Muscle of leg (tissue), 3 donors: ENCODE measurements at regions not wholly inside any gene's neighbourhood (a gene's known extent, or its start where the extent isn't known, plus 50 kb on each side); places are given as distances from the start of the nearest gene placed in this dataset.

Source experiments
- DNase-seq: peaks from one replicate; pipeline ENCODE4 v3.0.0; 2013
- H3K27ac ChIP-seq: one replicate; pipeline ENCODE4 v1.5.1; 2013; ENCODE audit warnings: mild to moderate bottlenecking, low read length, control low read depth
- H3K27me3 ChIP-seq: one replicate; pipeline ENCODE4 v1.6.1; 2013; ENCODE audit warnings: low read length; ENCODE audit not compliant: control insufficient read depth, insufficient read depth
- H3K36me3 ChIP-seq: one replicate; pipeline ENCODE4 v1.6.1; 2013; ENCODE audit warnings: low read length; ENCODE audit not compliant: control insufficient read depth, insufficient read depth
- H3K4me1 ChIP-seq: one replicate; pipeline ENCODE4 v1.6.1; 2013; ENCODE audit warnings: low read length; ENCODE audit not compliant: control insufficient read depth, insufficient read depth
- H3K4me3 ChIP-seq: one replicate; pipeline ENCODE4 v1.5.1; 2013; ENCODE audit warnings: low read length, control low read depth
- H3K9me3 ChIP-seq: replicated peaks from 2 replicates; pipeline ENCODE4 v1.6.1; 2013; ENCODE audit warnings: low read depth, low read length; ENCODE audit not compliant: control insufficient read depth
- WGBS: methylation state at CpG from one replicate; pipeline ENCODE4 v1.1.5; 2013; ENCODE audit warnings: missing lambda C conversion rate; ENCODE audit not compliant: insufficient coverage; 5-methylcytosine and 5-hydroxymethylcytosine counted together

- no peaks in the 10 kb centered on the region for H3K4me1 ChIP-seq
- peaks cover 3% of the 10 kb centered on the region for H3K9me3 ChIP-seq
- no peaks in the 10 kb centered on the region for H3K36me3 ChIP-seq
- H3K4me3 ChIP-seq = no peak overlapping the region
- no peaks in the 10 kb centered on the region for H3K27me3 ChIP-seq
- no peak for DNase-seq
- no CpG with 5 or more reads among the region's 2 CpGs for WGBS
- no peak overlapping the region for H3K27ac ChIP-seq
Measured at GRCh38 chr1:195105773-195106172, 1502.5 kb downstream of the KCNT2 start.

DNA sequence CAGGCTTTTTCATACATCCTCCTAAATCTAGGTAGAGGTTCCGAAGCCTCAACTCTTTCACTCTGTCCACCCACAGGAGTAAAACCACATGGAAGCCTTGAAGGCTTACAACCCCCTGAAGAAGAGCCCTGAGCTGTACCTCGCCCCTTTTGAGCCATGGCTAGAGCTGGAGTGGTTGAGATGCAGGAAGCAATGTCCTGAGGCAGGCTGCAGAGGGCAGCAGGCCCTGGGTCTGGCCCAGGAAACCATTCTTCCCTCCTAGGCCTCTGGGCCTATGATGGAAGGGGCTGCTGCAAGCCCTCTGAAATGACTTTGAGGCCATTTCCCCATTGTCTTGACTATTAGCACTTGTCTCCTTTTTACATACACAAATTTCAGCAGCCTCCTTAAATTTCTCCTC, 1503.0 kb downstream of the KCNT2 start:
- Histone ChIP-seq H3K9me3 (peaks cover 3% of the 10 kb centered on the region), H3K27me3 (no peaks in the 10 kb centered on the region), H3K4me3 (no peak overlapping the region), H3K27ac (no peak overlapping the region), H3K4me1 (no peaks in the 10 kb centered on the region), H3K36me3 (no peaks in the 10 kb centered on the region)
- no peak for DNase-seq
- 60% methylated on average over 1 of the region's 2 CpGs for WGBS

DNA sequence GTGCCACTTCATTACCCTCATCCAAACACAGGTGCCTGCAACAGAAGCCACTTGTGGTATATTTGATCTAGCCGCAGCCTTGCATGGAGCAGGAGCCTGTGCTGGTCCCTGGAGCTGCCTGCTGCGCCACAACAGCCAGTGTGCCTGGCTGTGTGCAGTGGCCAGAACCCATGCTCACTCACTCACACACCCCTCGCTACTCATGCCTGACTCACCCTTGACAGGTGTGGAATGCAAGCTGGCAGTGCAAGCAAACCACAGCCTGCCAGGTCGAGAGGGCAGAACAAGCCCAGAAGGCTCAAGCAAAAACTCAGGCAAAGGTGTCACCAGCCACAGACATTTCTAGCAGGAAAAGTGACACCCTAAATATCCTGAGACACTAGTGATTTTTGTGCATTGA, 1510.9 kb downstream of the KCNT2 start:
- WGBS = 88% methylated on average over 3 of the region's 4 CpGs
- no peak overlapping the region for H3K27ac ChIP-seq
- H3K4me1 ChIP-seq = no peaks in the 10 kb centered on the region
- H3K4me3 ChIP-seq = no peak overlapping the region
- no peaks in the 10 kb centered on the region for H3K27me3 ChIP-seq
- no peak for DNase-seq
- no peaks in the 10 kb centered on the region for H3K9me3 ChIP-seq
- no peaks in the 10 kb centered on the region for H3K36me3 ChIP-seq

DNA sequence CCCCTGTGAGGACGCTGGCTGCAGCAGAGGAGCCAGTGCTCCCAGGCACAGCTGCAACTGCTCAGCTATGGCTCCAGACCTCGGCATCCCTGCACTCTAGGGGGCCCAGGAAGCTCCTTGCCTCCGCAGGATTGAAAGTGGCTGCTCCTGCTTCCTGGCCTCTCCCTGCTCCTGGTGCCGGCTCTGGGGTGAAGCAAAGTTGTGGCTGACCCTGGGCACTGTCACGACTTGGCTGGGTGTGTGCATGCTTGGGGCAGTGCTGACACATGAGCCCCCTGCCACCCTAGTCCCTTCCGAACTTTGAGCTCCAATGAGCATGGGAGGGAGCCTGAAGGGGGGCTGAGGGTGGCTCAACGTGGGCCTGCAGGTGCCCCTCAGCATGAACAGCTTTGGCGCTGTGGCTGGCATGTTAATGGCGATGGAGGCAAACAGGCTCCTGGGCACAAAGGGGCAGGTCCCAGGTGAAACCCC, 1512.2 kb downstream of the KCNT2 start:
- Histone ChIP-seq H3K4me3 (no peak overlapping the region), H3K27ac (no peak overlapping the region), H3K36me3 (no peaks in the 10 kb centered on the region), H3K9me3 (no peaks in the 10 kb centered on the region), H3K4me1 (no peaks in the 10 kb centered on the region), H3K27me3 (no peaks in the 10 kb centered on the region)
- WGBS = 76% methylated on average over 6 of the region's 9 CpGs
- no peak for DNase-seq

DNA sequence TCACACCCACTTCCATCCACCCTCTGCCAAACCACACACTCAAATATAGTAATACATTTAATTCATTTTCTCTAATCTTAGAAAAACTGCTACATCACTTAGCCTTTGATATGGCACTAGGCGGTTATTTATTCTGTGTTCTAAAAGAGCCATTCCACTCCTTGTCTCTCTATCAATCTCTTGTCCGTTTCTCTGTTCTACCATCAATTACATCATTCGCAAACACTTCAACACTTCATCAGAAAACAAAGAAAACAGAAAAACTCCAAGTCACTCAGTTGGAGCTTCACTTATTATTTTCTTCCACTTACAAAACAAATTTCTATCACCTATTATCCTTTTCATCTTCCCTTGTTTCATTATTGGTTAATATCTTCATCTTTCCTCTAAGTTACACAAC, 1523.0 kb downstream of the KCNT2 start:
- Histone ChIP-seq H3K4me1 (no peaks in the 10 kb centered on the region), H3K4me3 (no peak overlapping the region), H3K9me3 (no peaks in the 10 kb centered on the region)

DNA sequence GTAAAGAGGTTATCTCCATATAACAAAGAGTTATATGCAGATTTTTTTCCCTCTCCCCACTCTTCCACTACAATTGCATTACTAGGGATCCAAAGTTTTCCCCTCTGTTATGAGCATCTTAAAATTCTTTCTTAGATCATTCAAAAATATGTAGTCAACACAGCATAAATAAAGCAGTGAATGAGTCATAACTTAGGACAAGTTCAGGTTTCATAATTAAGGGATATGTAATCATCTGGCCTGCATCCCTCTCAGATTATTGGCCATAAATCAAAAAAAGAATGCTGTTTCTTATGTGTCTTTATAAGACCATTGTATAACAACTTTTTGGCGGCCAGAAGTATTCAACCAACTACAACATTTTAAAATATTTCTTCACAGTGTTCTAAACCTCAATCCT, 1526.1 kb downstream of the KCNT2 start:
- Histone ChIP-seq H3K4me3 (no peak overlapping the region), H3K27me3 (no peaks in the 10 kb centered on the region), H3K36me3 (no peaks in the 10 kb centered on the region), H3K27ac (no peak overlapping the region), H3K4me1 (no peaks in the 10 kb centered on the region), H3K9me3 (no peaks in the 10 kb centered on the region)
- peak; percentile 31 for DNase-seq
- WGBS = no CpG with 5 or more reads among the region's 1 CpG

More for the DNA sequence above, 1523.0 kb downstream of the KCNT2 start:
- Histone ChIP-seq H3K27ac (no peak overlapping the region), H3K36me3 (no peaks in the 10 kb centered on the region), H3K27me3 (no peaks in the 10 kb centered on the region)
- WGBS = 100% methylated on average over 1 of the region's 3 CpGs
- no peak for DNase-seq

DNA sequence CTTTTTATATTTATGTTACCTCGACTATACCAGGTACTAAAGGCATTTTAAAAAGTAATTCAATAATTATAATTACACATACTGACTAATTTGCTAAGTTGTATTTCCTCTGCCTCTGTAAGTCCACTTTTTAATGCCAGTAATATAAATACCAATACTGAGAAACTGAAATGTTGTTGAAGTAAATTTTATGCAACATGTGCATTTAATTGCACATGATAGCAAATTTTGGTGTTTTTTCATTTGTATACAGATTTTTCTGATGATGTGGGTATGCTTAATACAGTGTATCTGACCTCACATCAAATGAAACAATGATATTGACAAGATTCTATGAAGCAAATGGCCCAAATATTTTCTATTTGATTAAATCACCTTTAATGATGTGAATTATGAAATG, 1531.6 kb downstream of the KCNT2 start:
- no peaks in the 10 kb centered on the region for H3K27me3 ChIP-seq
- DNase-seq = no peak
- no peaks in the 10 kb centered on the region for H3K4me1 ChIP-seq
- H3K36me3 ChIP-seq = no peaks in the 10 kb centered on the region
- H3K9me3 ChIP-seq = no peaks in the 10 kb centered on the region
- no peak overlapping the region for H3K27ac ChIP-seq
- WGBS = no CpG with 5 or more reads among the region's 1 CpG
- H3K4me3 ChIP-seq = no peak overlapping the region

DNA sequence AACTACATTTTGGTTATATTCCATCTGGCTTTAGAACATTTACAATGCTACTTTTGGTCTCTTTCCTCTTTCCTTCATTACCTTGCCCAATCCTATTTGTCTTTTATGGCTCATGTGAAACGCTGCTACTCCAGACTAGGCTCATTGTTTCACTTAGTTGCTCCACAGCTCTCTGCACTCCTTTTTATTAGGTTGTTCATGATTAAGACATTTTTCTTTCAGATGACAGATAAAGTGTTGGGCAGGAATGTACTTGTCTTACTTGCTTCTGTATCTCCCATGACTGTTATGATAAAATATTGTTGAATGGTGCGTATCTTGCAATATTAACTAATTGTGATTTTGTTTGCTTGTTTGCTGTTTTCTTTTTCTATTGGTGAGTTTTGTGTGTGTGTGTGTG, 1532.3 kb downstream of the KCNT2 start:
- Histone ChIP-seq H3K36me3 (no peaks in the 10 kb centered on the region), H3K27me3 (no peaks in the 10 kb centered on the region), H3K27ac (no peak overlapping the region), H3K4me3 (no peak overlapping the region), H3K9me3 (no peaks in the 10 kb centered on the region), H3K4me1 (no peaks in the 10 kb centered on the region)
- DNase-seq = no peak
- WGBS = 60% methylated on average over 1 of the region's 2 CpGs

- H3K27ac ChIP-seq = no peak overlapping the region
- H3K36me3 ChIP-seq = no peaks in the 10 kb centered on the region
- H3K27me3 ChIP-seq = no peaks in the 10 kb centered on the region
- H3K4me3 ChIP-seq = no peak overlapping the region
- DNase-seq = no peak
- H3K9me3 ChIP-seq = no peaks in the 10 kb centered on the region
- H3K4me1 ChIP-seq = no peaks in the 10 kb centered on the region
- WGBS = 60% methylated on average over 4 of the region's 6 CpGs
Measured at GRCh38 chr1:195071461-195071860, 1536.8 kb downstream of the KCNT2 start.

DNA sequence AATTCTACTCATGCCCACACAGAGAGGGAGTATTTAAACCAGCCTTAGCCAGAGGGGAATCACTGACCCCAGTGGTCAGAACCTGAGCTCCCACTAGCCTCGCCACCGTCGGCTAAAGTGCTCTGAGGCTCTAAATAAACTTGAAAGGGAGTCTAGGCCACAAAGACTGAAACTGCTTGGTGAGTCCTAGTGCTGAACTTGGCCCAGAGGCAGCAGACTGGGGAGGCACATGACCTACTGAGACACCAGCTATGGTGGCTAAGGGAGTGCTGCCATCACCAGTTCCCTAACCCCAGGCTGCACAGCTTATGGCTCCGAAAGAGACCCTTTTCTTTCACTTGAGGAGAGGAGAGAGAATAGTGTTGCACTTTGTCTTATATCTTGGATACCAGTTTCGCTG, 1542.8 kb downstream of the KCNT2 start:
- no peak overlapping the region for H3K4me3 ChIP-seq
- no peaks in the 10 kb centered on the region for H3K9me3 ChIP-seq
- 98% methylated on average over 4 of the region's 5 CpGs for WGBS
- no peaks in the 10 kb centered on the region for H3K27me3 ChIP-seq
- no peaks in the 10 kb centered on the region for H3K36me3 ChIP-seq
- H3K27ac ChIP-seq = no peak overlapping the region
- no peaks in the 10 kb centered on the region for H3K4me1 ChIP-seq
- DNase-seq = no peak

GRCh38 chr1:195064358-195064757, 1543.9 kb downstream of the KCNT2 start:
- WGBS = no CpG with 5 or more reads among the region's 1 CpG
- no peaks in the 10 kb centered on the region for H3K9me3 ChIP-seq

More at GRCh38 chr1:195064358-195064757, 1543.9 kb downstream of the KCNT2 start:
- Histone ChIP-seq H3K27me3 (no peaks in the 10 kb centered on the region), H3K36me3 (no peaks in the 10 kb centered on the region), H3K4me1 (no peaks in the 10 kb centered on the region), H3K4me3 (no peak overlapping the region), H3K27ac (no peak overlapping the region)
- DNase-seq = no peak
